Stomach (tissue), 4 donors: ENCODE measurements at regions not wholly inside any gene's neighbourhood (a gene's known extent, or its start where the extent isn't known, plus 50 kb on each side); places are given as distances from the start of the nearest gene placed in this dataset.

ENCODE experiments used
- CTCF ChIP-seq, 7 experiments: fragments of 450-650 bp in 4 of 7; fragments of 200-600 bp in 3 of 7; sonication (generic) in 3 of 7; IDR thresholded peaks; one replicate each; pipeline ENCODE4 v1.5.1; 2016 to 2019; ENCODE audit warnings: antibody characterized with exemption in 7 of 7, control low read depth in 2 of 7, mild to moderate bottlenecking in 1 of 7
- EP300 ChIP-seq: sonication (generic); formaldehyde crosslinking; IDR thresholded peaks from one replicate; pipeline ENCODE4 v1.6.1; 2017; ENCODE audit warnings: antibody characterized with exemption

GRCh38 chr18:4641771-4642368, 186.8 kb upstream of the DLGAP1 start:
- TF ChIP-seq CTCF (IDR thresholded peaks at IDR 0.05) (no peak), EP300 (no peak)
